ENCODE measurements at regions not wholly inside any gene's neighbourhood (a gene's known extent, or its start where the extent isn't known, plus 50 kb on each side); places are given as distances from the start of the nearest gene placed in this dataset.

GRCh38 chr3:106943071-106943470, 434.2 kb upstream of the CCDC54 start:
- intact Hi-C loops (cut with DNase I; ENCODE audit: low total_unique reads) (no loop called here), in situ Hi-C loops (cut with MboI; ENCODE audit: low pct_ligation_motif_present in 1 of 4, low pct_unique_long_range_greater_than_20kb in 1 of 4, low sequenced_read_pairs in 3 of 4) (no loop called here)
- TF ChIP-seq EP300 (IDR thresholded peaks at IDR 0.05; ENCODE audit: low read depth) (no peak), POLR2A (IDR thresholded peaks at IDR 0.05) (no peak), POLR2AphosphoS5 (IDR thresholded peaks at IDR 0.05) (no peak), CTCF (IDR thresholded peaks at IDR 0.05) (no peak)
- no peaks in the 10 kb centered on the region for H3K9me3 ChIP-seq
- H3K36me3 ChIP-seq, result no peaks in the 10 kb centered on the region
- no peak for DNase-seq
- H3K27ac ChIP-seq, result no peak overlapping the region
- H3K4me1 ChIP-seq, result no peaks in the 10 kb centered on the region
- no peaks in the 10 kb centered on the region for H3K27me3 ChIP-seq
- no peak overlapping the region for H3K4me3 ChIP-seq

GRCh38 chr3:106945435-106945834, 431.8 kb upstream of the CCDC54 start:
- H3K27ac ChIP-seq, result no peak overlapping the region
- no peaks in the 10 kb centered on the region for H3K36me3 ChIP-seq
- in situ Hi-C loops (cut with MboI; ENCODE audit: low pct_ligation_motif_present in 1 of 4, low pct_unique_long_range_greater_than_20kb in 1 of 4, low sequenced_read_pairs in 3 of 4) (no loop called here), intact Hi-C loops (cut with DNase I; ENCODE audit: low total_unique reads) (no loop called here)
- no peaks in the 10 kb centered on the region for H3K27me3 ChIP-seq
- DNase-seq, result no peak
- no peaks in the 10 kb centered on the region for H3K9me3 ChIP-seq
- no peak overlapping the region for H3K4me3 ChIP-seq
- no peaks in the 10 kb centered on the region for H3K4me1 ChIP-seq
- 64 to 73% methylated on average over 4 to 6 of the region's 6 CpGs for WGBS, 2 donors (ENCODE audit: low coverage in 1 of 2)
- TF ChIP-seq POLR2AphosphoS5 (IDR thresholded peaks at IDR 0.05), result no peak
- no peak for TF ChIP-seq CTCF (IDR thresholded peaks at IDR 0.05)
- TF ChIP-seq POLR2A (IDR thresholded peaks at IDR 0.05), result no peak
- no peak for TF ChIP-seq EP300 (IDR thresholded peaks at IDR 0.05; ENCODE audit: low read depth)

- in situ Hi-C loops (cut with MboI; ENCODE audit: low pct_ligation_motif_present in 1 of 4, low pct_unique_long_range_greater_than_20kb in 1 of 4, low sequenced_read_pairs in 3 of 4) (no loop called here), intact Hi-C loops (cut with DNase I; ENCODE audit: low total_unique reads) (no loop called here)
- Histone ChIP-seq H3K36me3 (no peaks in the 10 kb centered on the region), H3K4me1 (no peaks in the 10 kb centered on the region), H3K9me3 (no peaks in the 10 kb centered on the region), H3K4me3 (no peak overlapping the region), H3K27me3 (no peaks in the 10 kb centered on the region), H3K27ac (no peak overlapping the region)
- TF ChIP-seq POLR2AphosphoS5 (IDR thresholded peaks at IDR 0.05), result no peak
- TF ChIP-seq EP300 (IDR thresholded peaks at IDR 0.05; ENCODE audit: low read depth), result no peak
- no peak for TF ChIP-seq CTCF (IDR thresholded peaks at IDR 0.05)
- no peak for TF ChIP-seq POLR2A (IDR thresholded peaks at IDR 0.05)
- 40 to 55% methylated on average over 3 of the region's 3 CpGs for WGBS, 2 donors (ENCODE audit: low coverage in 1 of 2)
- DNase-seq, result no peak
These were observed 430.4 kb upstream of the CCDC54 start for GRCh38 chr3:106946866-106947265.

DNA sequence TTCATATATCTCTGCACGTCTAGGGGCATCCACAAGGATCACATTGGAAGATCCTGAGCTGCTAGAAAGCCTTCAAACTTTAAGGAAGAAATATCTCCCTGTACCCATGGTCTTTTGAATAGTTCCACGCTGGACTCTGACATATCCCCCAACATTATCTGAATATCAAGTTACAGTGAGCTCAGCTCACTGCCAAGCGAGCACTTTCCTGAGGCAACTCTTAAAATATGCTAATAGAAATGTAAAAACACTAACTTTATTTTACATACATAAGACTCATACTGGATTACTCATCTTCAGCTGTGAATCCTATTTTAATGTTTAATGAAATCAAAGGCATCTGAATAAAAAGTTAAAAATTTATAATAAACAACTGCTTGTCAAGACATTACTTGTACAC, 420.2 kb upstream of the CCDC54 start:
- Histone ChIP-seq H3K9me3 (peaks cover 0 to 3% of the 10 kb centered on the region in 2 donors), H3K27me3 (no peaks in the 10 kb centered on the region), H3K4me3 (no peak overlapping the region), H3K27ac (no peak overlapping the region), H3K36me3 (no peaks in the 10 kb centered on the region), H3K4me1 (no peaks in the 10 kb centered on the region)
- intact Hi-C loops (cut with DNase I; ENCODE audit: low total_unique reads), result no loop called here
- no peak for DNase-seq
- WGBS, 2 donors (ENCODE audit: low coverage in 1 of 2), result 44 to 46% methylated on average over 3 of the region's 3 CpGs
- TF ChIP-seq CTCF (IDR thresholded peaks at IDR 0.05) (no peak), POLR2AphosphoS5 (IDR thresholded peaks at IDR 0.05) (no peak)
- in situ Hi-C loops (cut with MboI; ENCODE audit: low pct_ligation_motif_present in 1 of 4, low pct_unique_long_range_greater_than_20kb in 1 of 4, low sequenced_read_pairs in 3 of 4), result no loop called here

All from transverse colon (tissue), 4 donors.